CD4-positive, alpha-beta T cell treated with Interleukin-1 beta for 1 hour (primary cell): ENCODE measurements at regions not wholly inside any gene's neighbourhood (a gene's known extent, or its start where the extent isn't known, plus 50 kb on each side); places are given as distances from the start of the nearest gene placed in this dataset.
A peak's percentile ranks its signal among the peaks of the same experiment; 100 is the strongest.

Experiments used
- DNase-seq, 2 donors: peaks; one replicate each; pipeline ENCODE4 v3.0.0-alpha.2; 2020 to 2022

DNA sequence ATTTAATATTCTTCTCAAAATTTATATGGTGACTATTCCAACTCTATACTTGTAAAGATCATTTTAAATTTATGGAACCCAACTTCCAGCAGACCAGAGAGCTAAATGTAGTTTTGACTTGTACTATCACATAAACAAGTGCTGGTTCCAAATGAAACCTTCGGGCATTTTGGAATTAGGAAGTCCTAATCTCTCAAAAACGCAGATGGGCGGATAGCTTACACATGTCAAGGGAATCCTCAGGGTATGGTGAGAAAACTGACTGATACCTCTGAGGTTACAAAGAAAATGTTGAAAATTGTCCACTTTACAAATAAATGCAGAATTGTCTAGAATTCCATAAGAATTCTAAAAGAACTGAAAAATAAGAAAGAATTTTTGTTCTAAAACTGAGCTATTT lies 224.1 kb downstream of the SS18 start:
- no peak for DNase-seq

GRCh38 chr18:25862881-25863600 lies 227.4 kb downstream of the SS18 start:
- no peak for DNase-seq

DNA sequence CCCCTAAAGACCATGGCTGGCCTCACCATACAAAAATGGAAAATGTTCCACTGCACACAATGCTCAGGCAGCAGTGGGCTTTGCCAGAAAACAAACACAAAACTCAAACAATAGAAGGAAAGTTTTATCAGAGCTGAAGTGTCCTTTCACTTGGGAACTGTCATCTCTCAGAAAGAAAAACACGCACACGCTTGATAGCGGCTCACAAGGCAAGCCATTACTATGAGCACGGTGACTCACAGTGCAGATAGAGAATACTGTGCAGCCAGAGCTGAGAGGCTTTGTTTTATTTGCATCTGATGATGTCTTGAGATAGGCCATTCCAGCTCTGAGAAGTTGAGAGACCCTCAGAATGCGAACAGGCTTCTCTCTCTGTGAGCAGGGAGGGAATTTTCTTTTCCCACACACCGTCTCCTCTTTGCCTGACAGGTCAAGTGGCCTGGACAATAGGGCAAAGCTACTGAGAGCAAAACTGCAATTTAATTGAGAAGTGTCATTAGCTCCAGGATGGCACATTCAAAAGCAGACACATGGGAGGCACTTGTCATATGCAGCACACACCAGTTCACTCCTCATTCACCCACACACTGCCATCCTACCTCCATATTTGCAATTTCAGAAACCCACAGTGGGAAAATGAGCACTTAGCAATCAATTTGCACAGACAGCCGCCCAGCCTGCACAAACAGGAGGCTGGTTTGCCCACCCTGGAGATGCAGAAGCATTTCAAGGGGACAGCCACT lies 236.6 kb downstream of the SS18 start:
- no peak for DNase-seq

DNA sequence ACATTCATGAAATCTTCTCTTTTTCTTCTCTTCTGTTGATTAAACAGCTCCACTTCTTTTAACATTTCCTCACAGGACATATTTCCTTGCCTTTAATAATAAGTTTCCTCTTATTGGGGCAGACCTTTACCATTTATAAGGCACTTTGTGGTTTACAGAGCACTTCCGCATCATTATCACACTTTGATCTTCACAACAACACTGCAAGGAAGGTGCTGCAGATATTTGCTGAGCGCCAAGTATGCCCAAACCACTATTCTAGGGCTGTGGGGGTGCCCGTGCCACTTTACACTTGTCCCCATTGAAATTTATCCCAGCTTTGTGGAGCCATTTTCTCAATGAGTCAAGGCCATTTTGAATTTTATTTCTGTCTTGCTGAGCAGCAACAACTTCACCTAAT lies 246.6 kb downstream of the SS18 start:
- DNase-seq: no peak

DNA sequence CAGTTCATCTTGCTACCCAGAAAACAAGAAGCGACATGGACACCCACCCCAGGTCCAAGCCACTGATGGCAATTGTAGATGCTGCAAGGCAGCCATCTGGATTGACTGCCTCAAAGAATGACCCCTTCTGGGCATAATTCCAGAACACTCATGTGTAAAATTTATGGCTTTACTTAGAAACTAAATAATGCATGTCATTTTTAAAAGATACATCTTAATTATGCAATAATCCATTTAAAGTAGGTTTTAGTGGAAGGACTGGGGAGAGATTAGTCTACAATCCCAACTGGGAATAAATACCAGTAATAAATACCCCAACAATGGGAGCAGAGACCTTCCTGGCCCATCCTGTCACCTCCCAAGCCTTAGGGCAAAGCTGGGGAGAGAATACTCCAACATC lies 247.7 kb downstream of the SS18 start:
- no peak for DNase-seq

DNA sequence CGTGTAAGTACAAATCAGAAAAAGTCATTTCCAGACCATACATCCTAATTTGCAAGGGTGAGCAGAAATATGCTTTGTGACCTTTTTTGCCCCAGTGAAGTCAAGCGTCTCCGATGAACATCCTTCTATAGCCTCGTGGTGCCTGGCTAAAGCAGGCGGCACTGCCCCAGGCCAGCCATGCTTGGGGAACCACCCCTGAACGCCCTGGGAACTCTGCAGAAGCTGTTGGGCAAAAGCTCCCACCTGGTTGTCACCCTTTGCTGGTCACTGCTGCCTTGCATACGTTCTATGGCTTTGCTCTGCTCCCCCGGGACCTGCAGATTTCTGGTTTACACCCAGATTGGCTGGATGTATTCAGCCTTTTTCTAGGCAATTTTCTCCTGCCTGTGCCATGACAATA lies 256.4 kb downstream of the SS18 start:
- DNase-seq: no peak

DNA sequence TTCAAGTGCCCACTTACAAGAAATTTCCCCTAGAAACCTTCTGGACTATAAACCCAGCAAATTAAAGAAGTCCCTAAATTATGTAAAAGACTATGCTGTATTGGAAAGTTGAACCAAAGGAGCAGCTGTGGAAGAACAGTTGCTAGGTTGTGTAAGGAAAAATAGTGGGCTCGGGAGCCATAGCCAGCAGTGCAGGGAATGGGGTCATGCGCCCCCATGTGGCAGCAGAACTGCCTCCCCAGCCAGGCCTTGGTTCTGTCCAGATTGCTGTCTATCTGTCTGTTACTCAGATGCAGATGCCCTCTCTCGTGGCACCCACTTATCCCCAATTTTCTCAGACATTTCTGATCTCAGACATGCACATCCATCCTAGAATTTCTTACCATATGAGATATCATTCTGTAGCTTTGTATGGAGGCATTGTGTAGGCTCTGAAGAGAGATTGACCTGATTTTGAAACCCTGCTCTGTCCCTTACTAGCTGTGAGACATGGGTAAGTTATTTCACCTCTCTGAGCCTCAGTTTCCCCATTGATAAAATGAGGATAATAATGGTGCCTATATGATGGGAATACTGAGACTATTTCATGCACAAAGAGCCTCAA lies 258.3 kb downstream of the SS18 start:
- DNase-seq: no peak

GRCh38 chr18:25831301-25831701 lies 259.1 kb downstream of the SS18 start:
- DNase-seq: no peak

DNA sequence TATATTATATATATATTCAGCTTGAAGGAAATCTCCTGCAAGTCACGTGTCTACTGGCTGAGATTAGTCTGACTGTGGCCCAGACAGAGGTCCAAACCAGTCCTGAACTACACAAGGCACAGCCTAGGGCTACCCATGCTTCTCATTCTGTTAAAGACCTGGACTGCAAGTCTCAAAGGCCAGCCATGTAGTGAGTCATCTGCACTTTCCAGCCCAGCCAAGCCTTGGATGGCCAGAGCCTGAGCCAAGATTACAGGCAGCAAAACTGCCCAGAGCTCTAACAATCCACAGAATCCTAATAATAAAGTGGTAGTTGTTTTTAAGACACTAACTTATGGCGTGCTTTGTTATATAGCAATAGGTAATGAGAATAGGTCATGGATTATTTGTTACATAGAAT lies 259.6 kb downstream of the SS18 start:
- no peak for DNase-seq

DNA sequence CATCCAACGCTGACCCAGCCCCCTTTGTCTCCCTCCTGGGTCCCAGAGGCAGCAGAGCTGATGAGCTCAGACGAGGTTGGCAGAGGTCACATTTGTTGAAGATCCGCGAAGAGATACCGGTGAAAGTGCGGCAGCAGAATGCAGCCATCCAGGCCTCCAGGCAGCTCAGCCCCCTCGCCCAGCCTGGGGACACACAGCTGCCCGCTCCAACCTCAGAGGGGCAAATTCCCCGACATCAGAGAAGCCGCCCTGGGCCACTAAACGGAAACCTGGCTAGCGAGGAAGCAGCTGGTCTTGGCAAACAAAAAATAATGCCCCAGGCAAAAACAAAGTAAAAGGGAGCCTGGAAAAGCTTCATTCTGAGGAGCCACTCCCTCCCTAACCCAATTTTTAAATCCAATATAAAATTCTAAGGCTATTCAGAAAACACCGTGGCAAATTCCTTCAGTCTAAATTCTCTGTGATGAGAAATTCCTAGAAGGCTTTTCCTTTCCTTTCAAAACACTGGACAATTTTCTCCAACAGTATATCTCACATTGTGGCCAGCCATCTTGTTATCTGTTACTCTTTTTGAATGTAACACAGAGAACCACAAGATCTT lies 262.4 kb downstream of the SS18 start:
- DNase-seq: no peak

GRCh38 chr18:25827228-25827627 lies 263.2 kb downstream of the SS18 start:
- DNase-seq: no peak

GRCh38 chr18:25826823-25827222 lies 263.6 kb downstream of the SS18 start:
- no peak for DNase-seq

DNA sequence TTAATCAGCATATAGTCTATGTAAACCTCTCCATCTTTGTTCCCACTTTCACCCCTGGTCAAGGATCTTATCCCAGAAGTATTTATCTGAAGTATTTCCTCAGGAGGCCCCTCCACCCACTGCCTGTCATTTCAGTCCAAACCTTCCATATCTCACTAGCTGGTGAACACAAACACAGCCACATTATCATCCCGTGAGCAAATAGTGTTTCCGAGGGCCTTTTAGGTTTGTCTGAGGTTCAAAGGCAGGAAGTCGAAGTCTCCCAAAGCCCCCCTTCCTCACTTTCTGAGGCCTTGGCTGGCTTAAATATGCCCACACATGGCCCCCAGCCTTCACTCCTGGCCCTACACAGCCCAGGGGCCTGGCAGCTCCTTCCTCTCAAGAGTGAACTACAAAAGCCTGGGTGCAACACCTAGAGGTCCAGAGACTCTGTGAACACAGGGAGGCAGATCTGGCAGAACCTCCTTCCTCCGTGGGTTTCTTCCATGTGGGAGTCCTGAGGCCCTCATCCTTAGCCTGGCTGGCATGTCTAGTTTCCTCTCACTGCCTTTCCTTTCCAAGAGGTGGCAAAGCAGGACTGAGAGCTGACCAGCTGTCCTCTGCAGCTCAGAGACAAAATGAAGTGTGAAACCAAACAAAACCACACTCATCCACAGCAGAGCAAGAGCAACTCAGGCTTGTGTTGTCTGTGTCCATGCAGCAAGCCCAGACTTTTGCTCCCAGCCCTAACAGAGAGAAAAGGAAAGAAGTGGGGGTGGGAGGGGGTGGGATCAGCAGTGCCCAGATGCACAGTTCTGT lies 264.2 kb downstream of the SS18 start:
- no peak for DNase-seq

DNA sequence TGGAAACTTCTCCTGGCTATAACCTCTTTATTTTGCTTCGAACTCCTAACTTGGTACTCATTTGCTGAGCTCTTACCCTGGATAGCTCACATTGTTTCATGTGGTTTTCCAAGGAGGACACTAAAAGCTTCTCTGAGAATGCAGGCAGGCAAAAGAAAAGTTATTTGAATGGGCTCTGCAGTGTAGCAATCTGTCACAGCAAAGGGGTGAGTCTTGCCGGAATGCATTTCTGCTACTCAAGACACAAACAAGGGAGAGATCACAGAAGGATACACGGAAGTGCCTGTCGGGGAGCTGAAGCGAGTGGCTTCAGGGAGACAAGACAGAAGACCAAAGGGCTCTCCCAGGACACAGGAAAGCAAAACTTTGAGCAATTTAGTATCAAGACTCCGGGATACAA lies 265.4 kb downstream of the SS18 start:
- no peak for DNase-seq

- DNase-seq: no peak
Observed at GRCh38 chr18:25819746-25820363, 270.6 kb downstream of the SS18 start.

DNA sequence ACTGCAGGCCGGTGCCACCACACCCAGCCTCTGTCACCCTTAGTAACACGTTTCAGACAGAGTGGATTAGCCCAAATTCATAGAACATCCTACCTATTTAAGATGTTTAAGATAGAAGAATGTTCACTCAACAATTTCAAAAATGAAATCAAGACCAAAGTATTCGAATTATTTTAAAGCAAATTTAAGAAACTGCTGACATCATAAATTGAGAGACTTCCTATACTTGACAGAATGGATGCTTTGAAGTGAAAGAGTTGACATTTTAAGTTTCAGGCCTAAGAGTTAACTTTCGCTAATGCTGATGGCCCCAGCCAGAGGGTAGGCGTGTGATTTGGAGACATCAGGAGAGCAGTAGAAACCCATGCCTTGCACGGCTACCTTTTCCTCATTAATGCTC lies 271.9 kb downstream of the SS18 start:
- DNase-seq: no peak

- no peak for DNase-seq
Observed at GRCh38 chr18:25817546-25818237, 272.7 kb downstream of the SS18 start.

GRCh38 chr18:25815659-25816058 lies 274.8 kb downstream of the SS18 start:
- no peak for DNase-seq

DNA sequence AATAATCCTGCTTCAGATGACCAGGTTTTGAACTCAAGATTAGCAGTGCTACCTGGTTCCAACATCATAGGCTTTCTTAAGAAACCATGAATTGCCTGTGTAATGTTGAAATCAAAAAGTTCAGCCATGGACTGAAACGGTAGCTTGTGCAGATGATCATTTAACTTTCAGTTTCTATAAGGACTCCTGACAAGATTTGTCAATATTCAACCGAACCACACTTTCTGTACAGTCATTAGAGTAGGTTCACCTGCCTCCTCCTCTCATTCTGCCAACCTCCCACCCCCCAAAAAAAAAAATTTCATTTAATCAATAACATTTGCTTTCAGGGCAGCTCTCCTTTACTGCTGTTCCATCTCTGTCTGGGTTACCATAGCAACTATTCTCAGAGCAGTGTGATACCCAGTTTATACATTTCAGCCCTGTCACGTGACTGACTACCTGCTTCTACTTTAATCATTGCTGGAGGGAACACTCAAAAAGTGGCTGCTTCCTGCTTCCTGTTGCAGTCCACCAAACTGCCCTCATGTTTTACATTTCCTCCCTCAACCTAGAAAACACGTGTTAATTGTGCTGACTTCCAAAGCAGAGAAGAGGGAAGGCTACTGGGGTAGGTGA lies 275.5 kb downstream of the SS18 start:
- peak in 1 of 2 donors; percentile 1 for DNase-seq

GRCh38 chr18:25813110-25813509 lies 277.3 kb downstream of the SS18 start:
- DNase-seq: no peak

DNA sequence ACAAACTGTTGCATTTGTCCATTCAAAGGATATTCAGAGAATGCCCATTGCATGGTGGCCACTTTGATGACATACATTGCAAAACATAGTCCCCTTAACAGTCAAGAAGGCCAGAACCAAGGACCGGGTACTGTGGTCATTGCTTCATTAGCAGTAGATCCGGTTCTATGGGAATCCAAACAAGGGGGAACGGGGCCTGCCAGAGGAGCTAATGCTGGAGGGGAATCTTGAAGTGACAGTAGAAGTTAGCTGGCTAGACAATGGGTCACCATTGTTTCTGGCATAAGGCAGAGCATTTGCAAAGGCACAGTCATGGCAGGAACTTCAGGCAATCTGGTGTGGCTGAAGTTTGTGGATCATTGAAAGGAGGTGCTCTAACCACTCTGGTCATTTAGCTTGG lies 279.7 kb downstream of the SS18 start:
- no peak for DNase-seq
